GM23338 (cell line): ENCODE measurements at regions not wholly inside any gene's neighbourhood (a gene's known extent, or its start where the extent isn't known, plus 50 kb on each side); places are given as distances from the start of the nearest gene placed in this dataset.

Experiments
- ATAC-seq: fragments of 200-7000 bp; cut with Tn5 transposase; 3 replicates; pipeline ENCODE4 v1.9.1; 2020
- DNase-seq: peaks from one replicate; pipeline ENCODE4 v3.0.0-alpha.2; 2015; ENCODE audit warnings: low spot score
- H2AFZ ChIP-seq: fragments of 200-600 bp; sonication (generic); 2 replicates; pipeline ENCODE4 v1.8.0; 2016; ENCODE audit warnings: antibody characterized with exemption, mild to moderate bottlenecking, moderate library complexity
- H3F3A ChIP-seq: fragments of 200-600 bp; sonication (generic); replicated peaks from 2 replicates; pipeline ENCODE4 v1.8.0; 2017; ENCODE audit warnings: antibody characterized with exemption, mixed run types, low read depth
- H3K27ac ChIP-seq: fragments of 200-600 bp; sonication (generic); 2 replicates; pipeline ENCODE4 v1.6.1; 2016; ENCODE audit warnings: low read depth
- H3K27me3 ChIP-seq: fragments of 200-600 bp; sonication (generic); 2 replicates; pipeline ENCODE4 v1.8.0; 2016; ENCODE audit warnings: mild to moderate bottlenecking, mixed run types, moderate library complexity; ENCODE audit not compliant: insufficient read depth
- H3K36me3 ChIP-seq: fragments of 200-600 bp; sonication (generic); 2 replicates; pipeline ENCODE4 v1.8.0; 2016; ENCODE audit warnings: mild to moderate bottlenecking; ENCODE audit not compliant: insufficient read depth
- H3K4me1 ChIP-seq: fragments of 200-600 bp; sonication (generic); 2 replicates; pipeline ENCODE4 v1.8.0; 2016; ENCODE audit warnings: mild to moderate bottlenecking, moderate library complexity; ENCODE audit not compliant: insufficient read depth
- H3K4me2 ChIP-seq: fragments of 200-600 bp; sonication (generic); 2 replicates; pipeline ENCODE4 v1.7.1; 2017; ENCODE audit warnings: mixed run types
- H3K4me3 ChIP-seq: fragments of 200-600 bp; sonication (generic); 2 replicates; pipeline ENCODE4 v1.6.1; 2016; ENCODE audit warnings: mixed run types
- H3K79me2 ChIP-seq: fragments of 200-600 bp; sonication (generic); replicated peaks from 2 replicates; pipeline ENCODE4 v1.8.0; 2017; ENCODE audit warnings: mild to moderate bottlenecking; ENCODE audit not compliant: insufficient read depth
- H3K9me2 ChIP-seq: fragments of 200-600 bp; sonication (generic); 2 replicates; pipeline ENCODE4 v1.8.0; 2017; ENCODE audit not compliant: insufficient read depth
- H4K20me1 ChIP-seq: fragments of 200-600 bp; sonication (generic); replicated peaks from 2 replicates; pipeline ENCODE4 v1.8.0; 2017; ENCODE audit warnings: mild to moderate bottlenecking; ENCODE audit not compliant: insufficient read depth
- H3K27ac Mint-ChIP-seq: 2 replicates; pipeline ENCODE4 v1.8.0; 2020; ENCODE audit warnings: inconsistent platforms, mild to moderate bottlenecking, moderate library complexity, mixed read lengths
- H3K27me3 Mint-ChIP-seq: 3 replicates; pipeline ENCODE4 v1.8.0; 2022; ENCODE audit warnings: low read depth, mild to moderate bottlenecking, moderate library complexity, mixed read lengths, inconsistent platforms; ENCODE audit not compliant: insufficient read depth, poor library complexity
- H3K36me3 Mint-ChIP-seq: 3 replicates; pipeline ENCODE4 v1.8.0; 2021; ENCODE audit warnings: low read depth, mild to moderate bottlenecking, inconsistent platforms, moderate library complexity, mixed read lengths
- H3K4me1 Mint-ChIP-seq: 3 replicates; pipeline ENCODE4 v1.8.0; 2020; ENCODE audit warnings: mild to moderate bottlenecking, inconsistent platforms, mixed read lengths
- H3K4me3 Mint-ChIP-seq: 3 replicates; pipeline ENCODE4 v1.8.0; 2021; ENCODE audit warnings: moderate library complexity, mild to moderate bottlenecking, inconsistent platforms, mixed read lengths
- H3K9me3 Mint-ChIP-seq: 3 replicates; pipeline ENCODE4 v1.8.0; 2020; ENCODE audit warnings: moderate library complexity, mild to moderate bottlenecking, inconsistent platforms, mixed read lengths
- CREB1 ChIP-seq: fragments of 250-450 bp; sonication (Bioruptor Pico); IDR thresholded peaks from 2 replicates; pipeline ENCODE4 v1.5.0; 2020; ENCODE audit warnings: low read depth, mild to moderate bottlenecking, moderate library complexity
- CTCF ChIP-seq, 2 experiments: fragments of 200-600 bp in 1 of 2; sonication (generic) in 1 of 2; conservative IDR thresholded peaks; 2 replicates each; pipeline versions ENCODE4 v1.5.1 to v1.6.1; 2016 to 2017; ENCODE audit warnings: antibody characterized with exemption in 2 of 2, low read depth in 2 of 2, mild to moderate bottlenecking in 2 of 2, moderate library complexity in 1 of 2
- ETS1 ChIP-seq: IDR thresholded peaks from 2 replicates; pipeline ENCODE4 v1.6.1; 2016; ENCODE audit warnings: antibody characterized with exemption
- EZH2 ChIP-seq: fragments of 200-600 bp; sonication (generic); IDR thresholded peaks from one replicate; pipeline ENCODE4 v1.8.0; 2017; ENCODE audit warnings: antibody characterized with exemption, mild to moderate bottlenecking, low read depth; ENCODE audit not compliant: unreplicated experiment
- EZH2phosphoT487 ChIP-seq: fragments of 200-600 bp; sonication (generic); IDR thresholded peaks from one replicate; pipeline ENCODE4 v1.8.1; 2018; ENCODE audit warnings: antibody characterized with exemption; ENCODE audit not compliant: unreplicated experiment
- JUNB ChIP-seq: IDR thresholded peaks from one replicate; pipeline ENCODE4 v1.6.1; 2016; ENCODE audit warnings: antibody characterized with exemption; ENCODE audit not compliant: unreplicated experiment
- NANOG ChIP-seq: IDR thresholded peaks from 2 replicates; pipeline ENCODE4 v1.6.1; 2016; ENCODE audit warnings: antibody characterized with exemption, borderline replicate concordance
- POLR2AphosphoS5 ChIP-seq: IDR thresholded peaks from 2 replicates; pipeline ENCODE4 v1.6.1; 2016; ENCODE audit warnings: antibody characterized with exemption, low read depth
- REST ChIP-seq: IDR thresholded peaks from one replicate; pipeline ENCODE4 v1.6.1; 2018; ENCODE audit warnings: antibody characterized with exemption; ENCODE audit not compliant: unreplicated experiment
- STAT1 ChIP-seq: IDR thresholded peaks from one replicate; pipeline ENCODE4 v1.6.1; 2016; ENCODE audit warnings: antibody characterized with exemption; ENCODE audit not compliant: unreplicated experiment
- ZNF114 ChIP-seq: fragments of 250-450 bp; sonication (Bioruptor Pico); IDR thresholded peaks from 2 replicates; pipeline ENCODE4 v1.5.0; 2020; ENCODE audit warnings: mild to moderate bottlenecking, moderate library complexity
- ZNF331 ChIP-seq: fragments of 250-450 bp; sonication (Bioruptor Pico); IDR thresholded peaks from 2 replicates; pipeline ENCODE4 v1.5.0; 2020; ENCODE audit warnings: low read depth, mild to moderate bottlenecking, moderate library complexity
- ZNF462 ChIP-seq: fragments of 250-450 bp; sonication (Bioruptor Pico); IDR thresholded peaks from 2 replicates; pipeline ENCODE4 v1.5.0; 2020; ENCODE audit warnings: mild to moderate bottlenecking, moderate library complexity

GRCh38 chr14:30820674-30821073 is 53.7 kb upstream of the COCH start:
- H3K9me3 Mint-ChIP-seq: peaks cover 11% of the 10 kb centered on the region
- Histone ChIP-seq H3K4me1 (no peaks in the 10 kb centered on the region), H2AFZ (no peak overlapping the region), H3F3A (no peaks in the 10 kb centered on the region), H3K36me3 (no peaks in the 10 kb centered on the region), H4K20me1 (no peaks in the 10 kb centered on the region), H3K4me3 (no peak overlapping the region), H3K79me2 (no peaks in the 10 kb centered on the region), H3K27me3 (no peaks in the 10 kb centered on the region), H3K9me2 (no peaks in the 10 kb centered on the region; the same call in 1 of the 2 replicates), H3K27ac (no peak overlapping the region), H3K4me2 (no peak overlapping the region)
- H3K4me3 Mint-ChIP-seq: no peak overlapping the region
- ATAC-seq (no peak), DNase-seq (no peak)
- H3K27me3 Mint-ChIP-seq: peaks cover 2% of the 10 kb centered on the region
- peaks cover 7% of the 10 kb centered on the region; the same call in 2 of the 3 replicates for H3K36me3 Mint-ChIP-seq
- H3K4me1 Mint-ChIP-seq: no peaks in the 10 kb centered on the region
- no peak overlapping the region for H3K27ac Mint-ChIP-seq
- no peak for TF ChIP-seq EZH2
- TF ChIP-seq ZNF462 (CRISPR knock-in tag): no peak
- no peak for TF ChIP-seq EZH2phosphoT487
- TF ChIP-seq ZNF331 (CRISPR knock-in tag): no peak
- no peak for TF ChIP-seq ZNF114
- no peak for TF ChIP-seq CREB1 (CRISPR knock-in tag)
- no peak for TF ChIP-seq ETS1
- TF ChIP-seq POLR2AphosphoS5: no peak
- TF ChIP-seq NANOG: no peak
- TF ChIP-seq JUNB: no peak
- TF ChIP-seq CTCF (conservative IDR thresholded peaks at IDR 0.05; ENCODE audit: low read depth in 2 of 2): no peak
- no peak for TF ChIP-seq STAT1
- no peak for TF ChIP-seq REST
